RWPE2 (cell line): ENCODE measurements at regions not wholly inside any gene's neighbourhood (a gene's known extent, or its start where the extent isn't known, plus 50 kb on each side); places are given as distances from the start of the nearest gene placed in this dataset.
A peak's percentile ranks its signal among the peaks of the same experiment; 100 is the strongest.
"Not testable (repeated sequence)": the region's sequence is repeated elsewhere in the genome, so short reads cannot be mapped to it uniquely, and the experiment has no call there.

Experiments used
- ATAC-seq: fragments of 200-7000 bp; cut with Tn5 transposase; 3 replicates; pipeline ENCODE4 v1.9.1; 2021; ENCODE audit warnings: low read depth
- DNase-seq: peaks from one replicate; pipeline ENCODE4 v3.0.0-alpha.2; 2020; ENCODE audit warnings: low spot score
- H3K27ac ChIP-seq: fragments of 450-650 bp; 2 replicates; pipeline ENCODE4 v1.5.1; 2017; ENCODE audit warnings: mild to moderate bottlenecking; ENCODE audit not compliant: poor library complexity, severe bottlenecking
- H3K27me3 ChIP-seq: fragments of 250-450 bp; sonication (Bioruptor Pico); 2 replicates; pipeline ENCODE4 v1.5.1; 2021; ENCODE audit warnings: mild to moderate bottlenecking, moderate library complexity; ENCODE audit not compliant: insufficient read depth, poor library complexity, severe bottlenecking
- H3K36me3 ChIP-seq: fragments of 250-450 bp; sonication (Bioruptor Pico); 2 replicates; pipeline ENCODE4 v1.5.1; 2020; ENCODE audit warnings: low read depth, mild to moderate bottlenecking, moderate library complexity
- H3K4me1 ChIP-seq: fragments of 250-450 bp; sonication (Bioruptor Pico); 2 replicates; pipeline ENCODE4 v1.5.1; 2021; ENCODE audit warnings: mild to moderate bottlenecking, moderate library complexity; ENCODE audit not compliant: insufficient read depth, poor library complexity, severe bottlenecking
- H3K4me3 ChIP-seq: fragments of 250-450 bp; sonication (Bioruptor Pico); 2 replicates; pipeline ENCODE4 v1.5.1; 2021; ENCODE audit warnings: mild to moderate bottlenecking, moderate library complexity; ENCODE audit not compliant: severe bottlenecking
- H3K9me3 ChIP-seq: fragments of 250-450 bp; sonication (Bioruptor Pico); 2 replicates; pipeline ENCODE4 v1.5.1; 2021; ENCODE audit warnings: mild to moderate bottlenecking, moderate library complexity; ENCODE audit not compliant: severe bottlenecking
- TF ChIP-seq, protein P1 (sequence below): fragments of 450-650 bp; IDR thresholded peaks from one replicate; pipeline ENCODE4 v1.5.1; 2017; ENCODE audit warnings: mild to moderate bottlenecking, moderate library complexity; ENCODE audit not compliant: poor library complexity, severe bottlenecking

DNA sequence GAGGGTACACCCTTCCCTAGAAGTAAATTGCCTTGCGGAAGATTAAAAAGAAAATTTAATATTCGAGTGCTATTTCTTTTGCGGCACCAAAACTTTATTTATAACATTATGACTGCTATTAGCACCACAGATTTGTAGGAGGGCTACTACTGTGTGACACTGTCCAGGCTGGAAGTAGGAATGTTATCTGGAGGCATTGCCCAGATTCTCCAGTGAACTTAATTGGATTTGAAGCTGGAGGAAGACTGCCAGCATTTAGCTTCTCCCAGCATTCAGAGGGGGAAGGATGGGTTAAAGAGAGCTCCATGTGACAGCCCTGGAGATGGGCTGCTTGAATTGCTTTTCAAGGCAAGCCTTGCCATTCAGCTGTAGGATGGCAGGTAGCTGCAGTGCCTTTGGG lies 107.0 kb upstream of the RBM19 start:
- Histone ChIP-seq H3K4me3 (no peak overlapping the region), H3K4me1 (no peaks in the 10 kb centered on the region), H3K36me3 (no peaks in the 10 kb centered on the region), H3K9me3 (no peaks in the 10 kb centered on the region), H3K27ac (no peak overlapping the region), H3K27me3 (peaks cover 3% of the 10 kb centered on the region)
- TF ChIP-seq, protein P1, sequence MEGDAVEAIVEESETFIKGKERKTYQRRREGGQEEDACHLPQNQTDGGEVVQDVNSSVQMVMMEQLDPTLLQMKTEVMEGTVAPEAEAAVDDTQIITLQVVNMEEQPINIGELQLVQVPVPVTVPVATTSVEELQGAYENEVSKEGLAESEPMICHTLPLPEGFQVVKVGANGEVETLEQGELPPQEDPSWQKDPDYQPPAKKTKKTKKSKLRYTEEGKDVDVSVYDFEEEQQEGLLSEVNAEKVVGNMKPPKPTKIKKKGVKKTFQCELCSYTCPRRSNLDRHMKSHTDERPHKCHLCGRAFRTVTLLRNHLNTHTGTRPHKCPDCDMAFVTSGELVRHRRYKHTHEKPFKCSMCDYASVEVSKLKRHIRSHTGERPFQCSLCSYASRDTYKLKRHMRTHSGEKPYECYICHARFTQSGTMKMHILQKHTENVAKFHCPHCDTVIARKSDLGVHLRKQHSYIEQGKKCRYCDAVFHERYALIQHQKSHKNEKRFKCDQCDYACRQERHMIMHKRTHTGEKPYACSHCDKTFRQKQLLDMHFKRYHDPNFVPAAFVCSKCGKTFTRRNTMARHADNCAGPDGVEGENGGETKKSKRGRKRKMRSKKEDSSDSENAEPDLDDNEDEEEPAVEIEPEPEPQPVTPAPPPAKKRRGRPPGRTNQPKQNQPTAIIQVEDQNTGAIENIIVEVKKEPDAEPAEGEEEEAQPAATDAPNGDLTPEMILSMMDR: no peak
- DNase-seq (no peak), ATAC-seq (no peak)

DNA sequence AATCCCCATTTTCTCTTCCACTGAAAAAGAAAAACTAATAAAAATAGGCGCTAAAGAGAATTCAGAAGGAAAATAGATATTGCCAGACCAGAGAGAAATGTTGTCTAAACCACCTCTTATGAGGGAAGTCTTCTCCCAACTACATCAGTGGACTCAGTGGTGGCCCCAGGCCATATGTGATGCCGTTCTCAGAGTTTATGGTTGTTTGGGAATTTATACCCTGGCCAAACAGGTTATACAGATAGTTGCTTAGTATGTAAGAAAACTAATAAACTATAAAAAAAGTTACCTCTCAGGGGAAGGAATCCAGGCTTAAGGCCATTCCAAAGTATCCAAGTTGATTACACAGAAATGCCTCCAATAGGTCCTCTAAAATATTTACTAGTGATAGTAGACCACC lies 103.4 kb upstream of the RBM19 start:
- no peaks in the 10 kb centered on the region for H3K4me1 ChIP-seq
- TF ChIP-seq, protein P1: no peak
- H3K36me3 ChIP-seq: no peaks in the 10 kb centered on the region
- H3K9me3 ChIP-seq: no peaks in the 10 kb centered on the region
- ATAC-seq (no peak), DNase-seq (no peak)
- H3K27me3 ChIP-seq: peaks cover 9% of the 10 kb centered on the region
- H3K4me3 ChIP-seq: no peak overlapping the region
- H3K27ac ChIP-seq: no peak overlapping the region

DNA sequence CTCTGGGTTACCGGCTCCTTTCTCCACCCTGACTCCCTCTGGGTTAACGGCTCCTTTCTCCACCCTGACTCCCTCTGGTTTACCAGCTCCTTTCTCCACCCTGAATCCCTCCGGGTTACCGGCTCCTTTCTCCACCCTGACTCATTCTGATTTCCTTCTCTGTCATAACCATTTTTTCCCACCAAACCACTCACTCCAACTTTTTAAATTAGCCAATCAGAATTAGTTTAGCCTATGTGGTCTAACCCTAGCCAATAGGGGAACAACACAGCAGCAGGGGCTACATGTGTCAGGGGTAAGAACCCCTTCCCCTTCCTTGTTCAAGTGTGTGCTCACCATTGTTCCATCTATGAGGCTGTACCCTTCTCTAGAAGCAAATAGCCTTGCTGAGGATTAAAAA lies 98.4 kb upstream of the RBM19 start:
- Histone ChIP-seq H3K4me1 (no peaks in the 10 kb centered on the region), H3K36me3 (no peaks in the 10 kb centered on the region), H3K9me3 (no peaks in the 10 kb centered on the region), H3K4me3 (no peak overlapping the region), H3K27ac (no peak overlapping the region), H3K27me3 (peaks cover 5% of the 10 kb centered on the region)
- DNase-seq (no peak), ATAC-seq (no peak)
- TF ChIP-seq, protein P1: no peak

DNA sequence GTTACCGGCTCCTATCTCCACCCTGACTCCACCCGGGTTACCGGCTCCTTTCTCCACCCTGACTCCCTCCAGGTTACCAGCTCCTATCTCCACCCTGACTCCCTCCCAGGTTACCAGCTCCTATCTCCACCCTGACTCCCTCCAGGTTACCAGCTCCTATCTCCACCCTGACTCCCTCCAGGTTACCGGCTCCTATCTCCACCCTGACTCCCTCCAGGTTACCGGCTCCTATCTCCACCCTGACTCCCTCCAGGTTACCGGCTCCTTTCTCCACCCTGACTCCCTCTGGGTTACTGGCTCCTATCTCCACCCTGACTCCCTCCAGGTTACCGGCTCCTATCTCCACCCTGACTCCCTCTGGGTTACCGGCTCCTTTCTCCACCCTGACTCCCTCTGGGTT lies 97.9 kb upstream of the RBM19 start:
- H3K27ac ChIP-seq, H3K36me3 ChIP-seq, H3K27me3 ChIP-seq, DNase-seq, H3K9me3 ChIP-seq, ATAC-seq, H3K4me3 ChIP-seq, H3K4me1 ChIP-seq: not testable (repeated sequence)

DNA sequence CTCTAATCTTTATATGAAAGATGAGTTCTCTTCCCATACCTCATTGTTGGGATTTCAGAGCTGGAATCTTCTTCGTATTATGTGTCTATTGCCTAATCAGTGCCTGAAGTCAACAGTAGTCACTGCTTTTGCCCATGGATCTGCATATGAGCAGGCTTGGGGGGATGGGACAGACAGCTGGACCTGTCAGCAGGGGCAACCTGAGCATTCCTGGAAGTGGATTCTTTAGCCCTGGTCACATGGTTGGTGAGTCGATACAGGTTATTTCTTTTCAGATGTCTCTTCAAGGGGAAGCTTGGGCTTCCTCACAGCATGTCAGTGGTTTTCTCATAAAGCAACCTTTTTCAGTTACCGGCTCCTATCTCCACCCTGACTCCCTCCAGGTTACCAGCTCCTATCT lies 97.3 kb upstream of the RBM19 start:
- no peak for DNase-seq
- no peaks in the 10 kb centered on the region for H3K36me3 ChIP-seq

DNA sequence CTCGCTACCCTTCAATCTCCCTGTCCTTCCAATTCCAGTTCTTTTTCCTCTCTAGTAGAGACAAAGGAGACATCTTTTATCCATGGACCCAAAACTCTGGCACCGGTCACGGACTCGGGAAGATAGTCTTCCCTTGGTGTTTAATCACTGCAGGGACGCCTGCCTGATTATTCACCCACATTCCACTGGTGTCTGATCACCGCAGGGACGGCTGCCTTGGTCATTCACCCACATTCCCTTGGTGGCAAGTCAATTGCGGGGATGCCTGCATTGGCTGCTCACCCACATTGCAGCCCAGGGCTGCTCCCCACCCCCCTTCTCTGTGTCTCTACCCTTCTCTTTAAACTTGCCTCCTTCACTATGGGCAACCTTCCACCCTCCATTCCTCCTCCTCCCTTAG lies 90.2 kb upstream of the RBM19 start:
- not testable (repeated sequence) for H3K4me3 ChIP-seq, H3K9me3 ChIP-seq, H3K27me3 ChIP-seq, ATAC-seq, DNase-seq, H3K36me3 ChIP-seq, H3K4me1 ChIP-seq
- H3K27ac ChIP-seq: peak overlapping the region; percentile 23

More for the DNA sequence above, 97.3 kb upstream of the RBM19 start:
- TF ChIP-seq, protein P1: no peak
- no peak for ATAC-seq
- Histone ChIP-seq H3K27ac (no peak overlapping the region), H3K27me3 (peaks cover 5% of the 10 kb centered on the region), H3K9me3 (no peaks in the 10 kb centered on the region), H3K4me3 (no peak overlapping the region), H3K4me1 (no peaks in the 10 kb centered on the region)
